GM18505 (cell line): ENCODE measurements at regions not wholly inside any gene's neighbourhood (a gene's known extent, or its start where the extent isn't known, plus 50 kb on each side); places are given as distances from the start of the nearest gene placed in this dataset.
"Not testable (repeated sequence)": the region's sequence is repeated elsewhere in the genome, so short reads cannot be mapped to it uniquely, and the experiment has no call there.

Experiments
- ATAC-seq: cut with Tn5 transposase; IDR thresholded peaks from one replicate; pipeline ENCODE4 v1.9.1; 2021; ENCODE audit not compliant: unreplicated experiment
- POLR2A ChIP-seq: IDR thresholded peaks from 4 replicates; pipeline ENCODE4 v1.6.1; 2011; ENCODE audit warnings: borderline replicate concordance; ENCODE audit not compliant: insufficient read depth, insufficient read length; ENCODE audit errors: extremely low read depth

- TF ChIP-seq POLR2A: no peak
- no peak for ATAC-seq
Measured at GRCh38 chr6:134756374-134757025, 193.4 kb downstream of the ALDH8A1 start.

GRCh38 chr6:134754013-134754690 is 195.7 kb downstream of the ALDH8A1 start:
- ATAC-seq: no peak
- no peak for TF ChIP-seq POLR2A

GRCh38 chr6:134753001-134753400 is 196.9 kb downstream of the ALDH8A1 start:
- TF ChIP-seq POLR2A: no peak

DNA sequence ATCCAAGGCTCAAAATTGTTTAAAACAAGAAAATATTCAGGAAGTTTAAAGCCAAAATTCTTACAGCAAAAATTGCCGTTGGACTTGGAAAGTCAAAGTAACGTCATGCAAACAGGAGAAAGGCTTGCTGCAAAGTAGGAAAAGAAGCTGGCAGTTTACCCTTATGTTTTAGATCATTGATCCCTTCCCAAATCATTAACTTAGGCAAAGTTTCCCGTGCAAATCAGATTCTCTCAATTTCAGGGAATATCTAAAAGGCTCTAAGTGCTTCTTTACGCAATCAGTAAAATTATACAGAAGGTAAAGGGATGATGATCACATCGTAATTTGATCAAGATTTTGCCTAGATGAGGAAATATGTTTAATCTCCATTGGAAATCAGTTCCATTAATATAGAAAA is 197.5 kb downstream of the ALDH8A1 start:
- no peak for TF ChIP-seq POLR2A
- no peak for ATAC-seq

More at GRCh38 chr6:134753001-134753400, 196.9 kb downstream of the ALDH8A1 start:
- ATAC-seq: no peak

GRCh38 chr6:134750669-134751068 is 199.2 kb downstream of the ALDH8A1 start:
- TF ChIP-seq POLR2A: no peak
- ATAC-seq: no peak

- no peak for ATAC-seq
- no peak for TF ChIP-seq POLR2A
Measured at GRCh38 chr6:134748484-134748883, 201.4 kb downstream of the ALDH8A1 start.

GRCh38 chr6:134747197-134747596 is 202.7 kb downstream of the ALDH8A1 start:
- not testable (repeated sequence) for ATAC-seq

DNA sequence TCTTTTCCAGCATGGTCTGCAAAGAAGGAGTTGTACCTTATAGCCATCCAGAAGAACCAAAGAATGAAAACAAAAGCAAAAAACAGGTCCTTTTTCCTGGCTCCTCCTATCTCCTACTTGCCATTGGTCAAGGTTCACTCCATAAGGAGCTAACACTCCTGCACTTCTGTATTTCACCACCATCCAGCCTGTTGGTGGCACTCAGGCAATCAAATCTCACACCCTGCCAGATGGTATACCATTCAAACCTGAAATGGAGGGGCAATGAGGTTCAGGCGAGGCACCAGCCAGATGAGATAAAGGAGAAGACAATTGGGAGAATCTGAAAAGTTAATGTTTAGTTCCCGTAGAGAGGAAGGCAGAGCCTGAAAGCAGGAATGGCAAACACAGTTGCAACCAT is 203.8 kb downstream of the ALDH8A1 start:
- no peak for ATAC-seq
- no peak for TF ChIP-seq POLR2A

DNA sequence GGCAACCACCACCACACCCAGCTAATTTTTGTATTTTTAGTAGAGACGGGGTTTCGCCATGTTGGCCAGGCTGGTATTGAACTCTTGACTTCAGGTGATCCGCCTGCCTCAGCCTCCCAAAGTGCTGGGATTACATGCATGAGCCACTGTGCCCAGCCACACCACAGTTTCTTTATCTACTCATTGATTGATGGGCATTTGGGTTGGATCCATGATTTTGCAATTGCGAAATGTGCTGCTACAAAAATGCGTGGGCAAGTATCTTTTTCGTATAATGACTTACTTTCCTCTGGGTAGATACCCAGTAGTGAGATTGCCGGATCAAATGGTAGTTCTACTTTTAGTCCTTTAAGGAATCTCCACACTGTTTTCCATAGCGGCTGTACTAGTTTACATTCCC is 204.7 kb downstream of the ALDH8A1 start:
- ATAC-seq: not testable (repeated sequence)

DNA sequence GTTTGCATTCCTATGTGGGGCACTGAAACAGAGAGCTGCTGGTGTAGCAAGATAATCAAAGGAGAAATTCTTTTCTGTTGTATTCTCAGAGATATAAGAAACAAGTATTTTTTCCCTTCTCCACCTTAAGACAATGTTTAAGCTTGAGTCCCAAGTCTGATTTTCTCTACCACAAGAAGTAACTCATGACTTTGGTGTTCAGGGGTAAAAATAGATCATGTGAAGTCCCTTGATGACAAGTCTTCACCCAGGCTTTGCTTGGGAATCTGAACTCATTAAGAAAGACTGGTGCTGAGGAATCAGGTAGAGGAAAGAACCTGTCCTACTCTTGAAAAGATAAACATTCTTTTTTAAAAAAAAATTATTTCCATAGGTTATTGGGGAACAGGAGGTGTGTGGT is 205.6 kb downstream of the ALDH8A1 start:
- ATAC-seq: no peak

GRCh38 chr6:134741200-134741536 is 208.7 kb downstream of the ALDH8A1 start:
- no peak for TF ChIP-seq POLR2A
- ATAC-seq: no peak

More for the DNA sequence above, 205.6 kb downstream of the ALDH8A1 start:
- TF ChIP-seq POLR2A: no peak

DNA sequence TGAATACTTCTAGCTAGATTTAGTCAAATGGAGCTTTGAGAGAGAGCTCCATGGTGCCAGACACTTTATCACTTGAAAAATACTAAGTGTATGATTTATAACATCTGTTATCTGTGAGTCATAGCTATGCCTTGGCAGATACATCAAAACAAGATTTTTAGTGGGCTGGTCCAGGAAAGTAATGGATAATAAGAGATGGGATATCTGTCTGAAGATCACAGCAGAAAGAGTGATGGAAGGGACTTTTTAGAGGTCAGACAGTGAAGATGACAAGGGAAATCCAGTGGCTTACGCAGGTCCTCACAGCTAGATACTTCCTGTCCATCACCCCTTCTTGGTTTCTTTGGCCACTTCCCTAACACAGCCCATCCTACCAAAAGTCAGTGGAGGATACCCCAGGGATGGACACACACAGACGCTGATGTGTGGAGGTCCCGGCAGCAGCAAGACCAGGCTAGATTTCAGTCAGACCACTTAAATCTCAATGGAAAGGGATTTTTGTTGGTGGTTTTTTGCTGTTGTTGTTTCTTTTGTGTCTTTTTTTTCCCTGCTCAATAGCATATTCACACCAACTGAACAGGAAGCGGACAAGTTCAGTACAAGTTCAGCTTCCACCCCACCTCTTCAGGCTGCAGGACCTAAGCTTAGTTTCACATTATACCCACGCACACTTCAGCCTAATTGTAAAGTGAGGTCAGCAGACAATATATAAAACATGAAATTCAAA is 209.3 kb downstream of the ALDH8A1 start:
- no peak for TF ChIP-seq POLR2A
- ATAC-seq: no peak

DNA sequence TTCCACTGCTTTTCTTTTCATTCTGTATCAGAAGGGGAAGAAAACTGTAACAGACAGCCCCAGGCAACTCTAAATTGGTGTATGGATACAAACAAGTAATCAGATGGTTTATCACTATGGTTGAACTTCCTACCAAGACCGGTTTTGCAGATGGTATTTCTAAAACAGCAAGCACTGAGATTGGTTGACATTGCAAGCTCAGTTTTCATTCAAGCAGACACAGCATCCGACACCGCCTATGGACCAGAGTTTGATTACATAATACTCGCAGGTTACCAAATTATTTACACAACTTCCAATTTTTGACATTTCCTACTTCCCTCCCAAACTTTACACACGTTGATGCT is 209.9 kb downstream of the ALDH8A1 start:
- no peak for ATAC-seq
- TF ChIP-seq POLR2A: no peak

DNA sequence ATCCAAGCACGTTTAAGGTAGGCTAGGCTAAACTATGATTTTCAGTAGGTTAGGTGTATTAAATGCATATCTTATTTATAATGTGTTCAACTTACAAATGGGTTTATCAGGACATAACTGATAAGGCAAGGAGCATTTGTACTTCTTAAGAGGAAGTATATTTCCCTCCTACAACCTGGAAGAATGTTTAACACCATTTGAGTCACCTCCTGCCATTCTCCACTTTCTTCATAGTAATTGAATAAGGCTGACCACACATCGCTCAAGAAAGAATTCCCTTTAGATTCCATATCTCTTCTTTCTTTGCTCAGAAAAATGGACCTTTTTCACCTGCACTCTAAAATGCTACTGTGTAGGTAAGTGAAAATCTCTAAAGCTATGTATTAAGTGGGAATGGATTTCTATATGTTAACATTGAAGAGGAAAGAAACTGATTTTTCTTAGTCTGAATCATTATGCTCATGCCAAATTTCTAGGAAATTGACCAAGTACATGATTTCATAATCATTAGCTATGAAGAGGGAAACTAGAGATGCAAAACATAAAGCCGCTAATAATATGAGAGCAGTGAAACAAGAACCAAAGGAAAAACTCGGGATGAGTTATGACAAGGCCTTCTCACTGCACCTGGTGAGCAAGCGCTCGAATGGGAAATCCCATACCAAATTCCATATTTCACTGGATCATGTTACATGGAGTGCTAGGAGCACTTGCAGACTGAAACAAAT is 210.4 kb downstream of the ALDH8A1 start:
- no peak for ATAC-seq
- no peak for TF ChIP-seq POLR2A
